Naive thymus-derived CD8-positive, alpha-beta T cell (primary cell): ENCODE measurements at regions not wholly inside any gene's neighbourhood (a gene's known extent, or its start where the extent isn't known, plus 50 kb on each side); places are given as distances from the start of the nearest gene placed in this dataset.
"Not testable (repeated sequence)": the region's sequence is repeated elsewhere in the genome, so short reads cannot be mapped to it uniquely, and the experiment has no call there.

Experiments
- ATAC-seq, 2 donors: fragments of 150-1000 bp; cut with Tn5 transposase in 1 of 2; sonication (Bioruptor Pico), chemical (Tn5 transposase) in 1 of 2; 1 replicate in 1 of 2; 2 replicates in 1 of 2; pipeline ENCODE4 v1.10.0; 2021; ENCODE audit warnings: mild to moderate bottlenecking in 2 of 2, moderate library complexity in 2 of 2
- POLR2A ChIA-PET: fragments of 350-600 bp; sonication (Branson Sonifier 250); formaldehyde crosslinking; loops from one replicate; lab custom pipeline; 2021; ENCODE audit warnings: antibody characterized with exemption; lab: Charles Lee
- DNase-seq, 10 donors: peaks; one replicate each; pipeline versions ENCODE4 v3.0.0 to v3.0.0-alpha.2; 2020 to 2022
- H3K27ac Mint-ChIP-seq, 10 donors: one replicate each; pipeline ENCODE4 v1.8.0; 2020 to 2022; ENCODE audit warnings: mild to moderate bottlenecking in 10 of 10, mixed read lengths in 10 of 10, moderate library complexity in 4 of 10, inconsistent platforms in 1 of 10
- H3K27me3 Mint-ChIP-seq, 5 donors: one replicate each; pipeline ENCODE4 v1.8.0; 2021 to 2022; ENCODE audit warnings: mixed read lengths in 5 of 5
- H3K36me3 Mint-ChIP-seq, 3 donors: one replicate each; pipeline ENCODE4 v1.8.0; 2020 to 2022; ENCODE audit warnings: mixed read lengths in 3 of 3, mild to moderate bottlenecking in 2 of 3, inconsistent platforms in 1 of 3
- H3K4me1 Mint-ChIP-seq, 4 donors: one replicate each; pipeline ENCODE4 v1.8.0; 2021 to 2022; ENCODE audit warnings: mixed read lengths in 4 of 4
- H3K4me3 Mint-ChIP-seq, 10 donors: one replicate each; pipeline ENCODE4 v1.8.0; 2020 to 2022; ENCODE audit warnings: mild to moderate bottlenecking in 10 of 10, mixed read lengths in 10 of 10, moderate library complexity in 6 of 10, inconsistent platforms in 1 of 10
- H3K9me3 Mint-ChIP-seq, 9 donors: one replicate each; pipeline ENCODE4 v1.8.0; 2020 to 2022; ENCODE audit warnings: mixed read lengths in 9 of 9, mild to moderate bottlenecking in 3 of 9, inconsistent platforms in 1 of 9, moderate library complexity in 1 of 9

GRCh38 chr20:29876911-29877285 lies 1380.6 kb upstream of the DEFB115 start:
- peaks cover 0 to 23% (median 0%) of the 10 kb centered on the region in 5 donors for H3K27me3 Mint-ChIP-seq
- ATAC-seq (no peak), DNase-seq (no peak)
- H3K4me1 Mint-ChIP-seq = peaks cover 0 to 9% (median 0%) of the 10 kb centered on the region in 4 donors
- no peak overlapping the region for H3K27ac Mint-ChIP-seq
- H3K36me3 Mint-ChIP-seq = peaks cover 0 to 27% (median 4%) of the 10 kb centered on the region in 3 donors
- H3K4me3 Mint-ChIP-seq = no peak overlapping the region
- peaks cover 3 to 80% (median 40%) of the 10 kb centered on the region in 9 donors for H3K9me3 Mint-ChIP-seq
- POLR2A ChIA-PET = no interaction called here

- ATAC-seq, H3K27ac Mint-ChIP-seq, H3K4me1 Mint-ChIP-seq, POLR2A ChIA-PET, DNase-seq: not testable (repeated sequence)
- Mint-ChIP-seq H3K27me3 (peaks cover 0 to 21% (median 0%) of the 10 kb centered on the region in 5 donors), H3K9me3 (peaks cover 10 to 83% (median 45%) of the 10 kb centered on the region in 9 donors), H3K4me3 (peak overlapping the region in 5 of 10 donors; percentile 36 to 71 (median 70)), H3K36me3 (peaks cover 0 to 31% (median 4%) of the 10 kb centered on the region in 3 donors)
These were observed 1379.8 kb upstream of the DEFB115 start for GRCh38 chr20:29877411-29878280.

DNA sequence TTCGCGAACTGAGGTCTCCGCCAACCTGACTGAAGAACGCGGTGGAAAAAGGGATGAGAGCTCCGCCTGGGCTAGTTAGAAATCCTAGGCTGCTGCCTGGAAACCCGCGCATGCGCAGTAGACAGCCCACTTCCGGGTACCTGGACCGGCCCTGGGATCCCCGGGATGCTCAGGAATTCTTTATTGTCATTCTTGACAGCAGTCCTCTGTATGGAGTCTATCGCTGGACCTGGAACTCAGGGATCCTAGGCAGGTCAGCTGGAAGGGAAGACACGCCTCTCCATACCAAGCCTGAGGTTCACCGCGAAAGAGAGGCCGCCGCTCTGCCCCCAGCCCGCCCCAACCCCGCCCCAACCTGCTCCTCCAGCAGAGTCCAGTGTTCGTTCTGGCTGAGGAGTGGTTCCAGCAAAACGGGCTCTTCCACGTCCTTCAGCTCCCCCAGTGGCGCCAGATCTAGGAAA lies 1379.2 kb upstream of the DEFB115 start:
- peaks cover 0 to 9% (median 0%) of the 10 kb centered on the region in 4 donors for H3K4me1 Mint-ChIP-seq
- peaks cover 0 to 17% (median 0%) of the 10 kb centered on the region in 5 donors for H3K27me3 Mint-ChIP-seq
- H3K4me3 Mint-ChIP-seq = peak overlapping the region in 6 of 10 donors; percentile 8 to 71 (median 63)
- POLR2A ChIA-PET = no interaction called here
- peaks cover 0 to 25% (median 4%) of the 10 kb centered on the region in 3 donors for H3K36me3 Mint-ChIP-seq
- DNase-seq = peak in 1 of 10 donors; percentile 21
- no peak overlapping the region for H3K27ac Mint-ChIP-seq
- H3K9me3 Mint-ChIP-seq = peaks cover 9 to 77% (median 39%) of the 10 kb centered on the region in 9 donors
- ATAC-seq = no peak

GRCh38 chr20:29878777-29879442 lies 1378.6 kb upstream of the DEFB115 start:
- Mint-ChIP-seq H3K4me3 (peak overlapping the region in 4 of 10 donors; percentile 23 to 71 (median 23)), H3K36me3 (peaks cover 0 to 24% (median 4%) of the 10 kb centered on the region in 3 donors), H3K27ac (no peak overlapping the region), H3K27me3 (peaks cover 0 to 17% (median 0%) of the 10 kb centered on the region in 5 donors), H3K9me3 (peaks cover 9 to 78% (median 38%) of the 10 kb centered on the region in 9 donors), H3K4me1 (peaks cover 0 to 9% (median 0%) of the 10 kb centered on the region in 4 donors)
- POLR2A ChIA-PET = no interaction called here
- DNase-seq (no peak), ATAC-seq (peak in 1 of 2 donors; percentile 14)

GRCh38 chr20:29881107-29881506 lies 1376.4 kb upstream of the DEFB115 start:
- peaks cover 0 to 13% (median 0%) of the 10 kb centered on the region in 5 donors for H3K27me3 Mint-ChIP-seq
- peaks cover 12 to 71% (median 39%) of the 10 kb centered on the region in 9 donors for H3K9me3 Mint-ChIP-seq
- peaks cover 0 to 26% (median 10%) of the 10 kb centered on the region in 3 donors for H3K36me3 Mint-ChIP-seq
- H3K4me1 Mint-ChIP-seq, H3K4me3 Mint-ChIP-seq, H3K27ac Mint-ChIP-seq, DNase-seq, POLR2A ChIA-PET, ATAC-seq: not testable (repeated sequence)

DNA sequence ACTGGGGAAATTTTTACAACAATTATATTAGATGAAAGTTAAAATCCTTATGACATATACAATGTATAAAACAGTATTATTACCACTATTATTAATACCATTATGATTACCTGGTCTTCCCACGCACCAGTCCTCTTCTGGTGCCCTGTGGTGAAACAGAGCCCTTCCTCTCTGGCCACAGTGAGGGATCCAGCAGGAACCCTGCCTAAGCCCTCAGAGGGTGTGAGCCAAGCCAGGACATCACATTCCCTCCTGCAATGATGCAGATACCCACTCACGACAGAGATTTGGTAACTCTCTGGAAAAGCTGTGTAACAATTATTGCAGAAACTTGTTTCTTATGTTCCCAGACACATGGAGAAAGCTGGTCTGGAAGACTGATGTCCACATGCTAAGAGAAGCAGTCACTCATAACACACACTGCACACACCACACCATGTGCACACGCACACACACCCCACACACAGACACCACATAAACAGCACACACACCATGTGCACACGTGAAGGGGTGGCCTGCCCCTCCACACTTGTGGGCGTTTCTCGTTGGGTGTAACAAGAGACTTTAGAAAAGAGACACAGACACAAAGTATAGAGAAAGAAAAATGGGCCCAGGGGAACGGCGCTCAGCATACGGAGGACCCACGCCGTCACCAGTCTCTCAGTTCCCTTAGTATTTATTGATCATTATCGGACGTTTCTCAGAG lies 1373.8 kb upstream of the DEFB115 start:
- ATAC-seq, H3K27ac Mint-ChIP-seq, H3K27me3 Mint-ChIP-seq, DNase-seq, POLR2A ChIA-PET, H3K4me1 Mint-ChIP-seq, H3K4me3 Mint-ChIP-seq: not testable (repeated sequence)
- Mint-ChIP-seq H3K9me3 (peaks cover 14 to 70% (median 41%) of the 10 kb centered on the region in 9 donors), H3K36me3 (peaks cover 0 to 11% (median 5%) of the 10 kb centered on the region in 3 donors)

DNA sequence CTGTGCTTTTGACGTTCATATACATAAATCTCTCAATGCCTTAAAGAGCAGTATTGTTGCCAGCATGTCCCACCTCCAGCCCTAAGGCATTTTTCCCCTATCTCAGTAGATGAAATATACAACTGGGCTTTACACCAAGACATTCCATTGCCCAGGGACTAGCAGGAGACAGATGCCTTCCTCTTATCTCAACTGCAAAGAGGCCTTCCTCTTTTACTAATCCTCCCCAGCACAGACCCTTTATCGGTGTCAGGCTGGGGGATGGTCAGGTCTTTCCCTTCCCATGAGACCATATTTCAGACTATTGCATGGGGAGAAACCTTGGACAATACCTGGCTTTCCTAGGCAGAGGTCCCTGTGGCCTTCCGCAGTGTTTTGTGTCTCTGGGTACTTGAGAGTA lies 1373.1 kb upstream of the DEFB115 start:
- POLR2A ChIA-PET, H3K4me3 Mint-ChIP-seq, H3K27ac Mint-ChIP-seq, H3K4me1 Mint-ChIP-seq, H3K27me3 Mint-ChIP-seq, ATAC-seq: not testable (repeated sequence)
- Mint-ChIP-seq H3K36me3 (peaks cover 0 to 11% (median 8%) of the 10 kb centered on the region in 3 donors), H3K9me3 (peaks cover 16 to 63% (median 39%) of the 10 kb centered on the region in 9 donors)
- DNase-seq = peak in 1 of 10 donors; percentile 48

- peaks cover 0 to 13% (median 11%) of the 10 kb centered on the region in 3 donors for H3K36me3 Mint-ChIP-seq
- DNase-seq, ATAC-seq, H3K4me3 Mint-ChIP-seq, H3K4me1 Mint-ChIP-seq, H3K27ac Mint-ChIP-seq, POLR2A ChIA-PET, H3K27me3 Mint-ChIP-seq: not testable (repeated sequence)
- peaks cover 14 to 60% (median 36%) of the 10 kb centered on the region in 9 donors for H3K9me3 Mint-ChIP-seq
These were observed 1371.9 kb upstream of the DEFB115 start for GRCh38 chr20:29885282-29886185.

DNA sequence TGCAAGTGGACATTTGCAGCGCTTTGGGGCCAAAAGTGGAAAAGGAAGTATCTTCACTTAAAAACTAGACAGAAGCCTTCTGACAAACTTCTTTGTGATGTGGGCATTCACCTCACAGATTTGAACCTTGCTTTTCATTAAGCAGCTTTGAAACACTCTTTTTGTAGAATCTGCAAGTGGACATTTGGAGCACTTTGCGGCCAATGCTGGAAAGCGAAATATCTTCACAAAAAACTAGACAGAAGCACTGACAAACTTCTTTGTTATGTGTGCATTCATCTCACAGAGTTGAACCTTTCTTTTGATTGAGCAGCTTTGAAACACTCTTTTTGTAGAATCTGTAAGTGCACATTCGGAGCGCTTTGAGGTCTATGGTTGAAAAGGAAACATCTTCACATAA lies 1365.9 kb upstream of the DEFB115 start:
- H3K27me3 Mint-ChIP-seq, H3K4me3 Mint-ChIP-seq, DNase-seq, H3K27ac Mint-ChIP-seq, ATAC-seq, POLR2A ChIA-PET: not testable (repeated sequence)
- Mint-ChIP-seq H3K4me1 (peaks cover 11 to 20% (median 11%) of the 10 kb centered on the region in 4 donors), H3K9me3 (peaks cover 0 to 44% (median 17%) of the 10 kb centered on the region in 9 donors), H3K36me3 (peaks cover 0 to 11% (median 0%) of the 10 kb centered on the region in 3 donors)
